ENCODE measurements at regions not wholly inside any gene's neighbourhood (a gene's known extent, or its start where the extent isn't known, plus 50 kb on each side); places are given as distances from the start of the nearest gene placed in this dataset.

- Mint-ChIP-seq H3K27me3 (ENCODE audit: low read depth) (no peaks in the 10 kb centered on the region), H3K4me3 (no peak overlapping the region), H3K4me1 (peaks cover 4 to 15% of the 10 kb centered on the region in 2 experiments), H3K9me3 (peaks cover 31 to 33% of the 10 kb centered on the region in 2 experiments), H3K27ac (no peak overlapping the region), H3K36me3 (ENCODE audit: insufficient read depth in 1 of 3, low read depth in 3 of 3) (peaks cover 27 to 39% (median 27%) of the 10 kb centered on the region in 3 experiments)
- Histone ChIP-seq H3K18ac (ENCODE audit: insufficient read length, low read depth, low read length) (no peak overlapping the region), H3T11ph (ENCODE audit: low read length) (no peak overlapping the region), H2BK5ac (ENCODE audit: insufficient read length, low read length) (no peak overlapping the region), H2BK12ac (ENCODE audit: insufficient read length, low read depth, low read length) (no peak overlapping the region), H2AK5ac (ENCODE audit: insufficient read length, low read length) (no peak overlapping the region), H3K14ac (ENCODE audit: insufficient read depth, low read length) (no peak overlapping the region), H3K79me1 (ENCODE audit: insufficient read depth, low read depth, low read length, poor library complexity, severe bottlenecking) (no peaks in the 10 kb centered on the region), H2BK120ac (ENCODE audit: low read depth, low read length, poor library complexity, severe bottlenecking) (no peak overlapping the region), H4K8ac (replicated peaks; ENCODE audit: insufficient read length, low read depth, low read length) (no peak overlapping the region), H2BK15ac (ENCODE audit: low read depth, low read length) (no peak overlapping the region), H4K5ac (ENCODE audit: insufficient read length, low read depth, low read length) (no peak overlapping the region), H3K23me2 (ENCODE audit: insufficient read length, low read depth, low read length, poor library complexity, severe bottlenecking) (no peaks in the 10 kb centered on the region), H3K9me3 (ENCODE audit: control insufficient read depth, low read depth, low read length) (peaks cover 4% of the 10 kb centered on the region), H4K20me1 (ENCODE audit: control insufficient read depth, insufficient read depth, insufficient read length) (no peaks in the 10 kb centered on the region), H3K27ac (ENCODE audit: insufficient read length, low read depth, low read length) (no peak overlapping the region), H2BK20ac (ENCODE audit: low read depth, low read length, poor library complexity, severe bottlenecking) (no peak overlapping the region), H4K91ac (ENCODE audit: insufficient read length, low read depth, low read length) (no peak overlapping the region), H3K4me1 (ENCODE audit: insufficient read depth, low read length) (no peaks in the 10 kb centered on the region), H3K23ac (ENCODE audit: insufficient read length, low read depth, low read length) (no peak overlapping the region), H3K27me3 (ENCODE audit: insufficient read depth, low read length) (no peaks in the 10 kb centered on the region), H3K9ac (ENCODE audit: extremely low read depth, insufficient read length, low read length) (no peak overlapping the region), H2AFZ (ENCODE audit: low read length) (no peak overlapping the region), H3K4me2 (ENCODE audit: insufficient read depth, insufficient read length, low read length) (no peak overlapping the region), H3K4ac (ENCODE audit: low read depth, low read length) (no peak overlapping the region), H3K56ac (ENCODE audit: insufficient read length, low read depth, low read length) (no peak overlapping the region), H3K79me2 (ENCODE audit: insufficient read depth, low read length) (no peaks in the 10 kb centered on the region)
- no peak for TF ChIP-seq CTCF (conservative IDR thresholded peaks at IDR 0.05)
- DNase-seq, result no peak
- WGBS (ENCODE audit: extremely low coverage, insufficient read length, low lambda C conversion rate), result no CpG with 5 or more reads among the region's 1 CpG
These were observed 1867.3 kb downstream of the EFNA5 start for GRCh38 chr5:105803431-105803830.
